A673 (cell line): ENCODE measurements at regions not wholly inside any gene's neighbourhood (a gene's known extent, or its start where the extent isn't known, plus 50 kb on each side); places are given as distances from the start of the nearest gene placed in this dataset.

Experiments used
- BruUV-seq: library from RNA; stranded (reverse); fragments of 400-500 nt; replicated peaks from 2 replicates; lab custom pipeline; 2021; lab: Mats Ljungman, UMichigan
- CTCF ChIA-PET: fragments of 300-600 bp; sonication (Branson Sonifier 250); formaldehyde crosslinking; loops from one replicate; lab custom pipeline; 2022; ENCODE audit warnings: antibody characterized with exemption; lab: Charles Lee
- POLR2A ChIA-PET: fragments of 300-600 bp; sonication (Branson Sonifier 250); formaldehyde crosslinking; loops from one replicate; lab custom pipeline; 2022; ENCODE audit warnings: antibody characterized with exemption; ENCODE audit not compliant: low non-redundant PET; lab: Charles Lee
- DNase-seq: peaks from one replicate; pipeline ENCODE4 v3.0.0-alpha.2; 2015; ENCODE audit warnings: low spot score
- H3K27ac ChIP-seq: fragments of 200-600 bp; sonication (generic); 2 replicates; pipeline ENCODE4 v1.5.1; 2016; ENCODE audit warnings: mixed run types, low read depth, mild to moderate bottlenecking, mixed read lengths, antibody characterized with exemption, low read length; ENCODE audit not compliant: poor library complexity, severe bottlenecking
- H3K27me3 ChIP-seq: fragments of 200-600 bp; sonication (generic); replicated peaks from 2 replicates; pipeline ENCODE4 v1.6.1; 2017; ENCODE audit warnings: mixed run types, low read depth, mild to moderate bottlenecking, mixed read lengths, antibody characterized with exemption, low read length; ENCODE audit not compliant: insufficient read depth, poor library complexity
- H3K36me3 ChIP-seq: fragments of 200-600 bp; sonication (generic); 2 replicates; pipeline ENCODE4 v1.6.1; 2016; ENCODE audit warnings: mixed run types, mild to moderate bottlenecking, mixed read lengths, antibody characterized with exemption, low read length; ENCODE audit not compliant: insufficient read depth, poor library complexity, severe bottlenecking
- H3K4me1 ChIP-seq: fragments of 200-600 bp; sonication (generic); 2 replicates; pipeline ENCODE4 v1.6.1; 2017; ENCODE audit warnings: mixed run types, mild to moderate bottlenecking, mixed read lengths, antibody characterized with exemption, low read length; ENCODE audit not compliant: insufficient read depth, poor library complexity, severe bottlenecking
- H3K4me3 ChIP-seq: fragments of 200-600 bp; sonication (generic); 2 replicates; pipeline ENCODE4 v1.5.1; 2016; ENCODE audit warnings: low read depth, mixed run types, mild to moderate bottlenecking, mixed read lengths, low read length; ENCODE audit not compliant: poor library complexity, severe bottlenecking
- H3K9me3 ChIP-seq: fragments of 200-600 bp; sonication (generic); 2 replicates; pipeline ENCODE4 v1.6.1; 2016; ENCODE audit warnings: mixed run types, low read depth, mild to moderate bottlenecking, mixed read lengths, antibody characterized with exemption, low read length; ENCODE audit not compliant: poor library complexity, severe bottlenecking
- EZH2 ChIP-seq: fragments of 200-600 bp; sonication (generic); IDR thresholded peaks from 2 replicates; pipeline ENCODE4 v1.6.1; 2017; ENCODE audit warnings: borderline replicate concordance, low read depth, mild to moderate bottlenecking, mixed read lengths, antibody characterized with exemption, low read length; ENCODE audit not compliant: poor library complexity, severe bottlenecking
- intact Hi-C: fragments of 100-400 bp; cut with micrococcal nuclease; formaldehyde crosslinking; loops from one replicate; pipeline ENCODE4 v1.10.0; 2022; ENCODE audit not compliant: unreplicated experiment
- TF ChIP-seq, protein P1 (sequence below): fragments of 300-800, 200-600 bp; sonication (generic); conservative IDR thresholded peaks from 2 replicates; pipeline ENCODE4 v1.5.1; 2017; ENCODE audit warnings: low read depth, mild to moderate bottlenecking, antibody characterized with exemption, low read length, moderate library complexity, mixed read lengths

DNA sequence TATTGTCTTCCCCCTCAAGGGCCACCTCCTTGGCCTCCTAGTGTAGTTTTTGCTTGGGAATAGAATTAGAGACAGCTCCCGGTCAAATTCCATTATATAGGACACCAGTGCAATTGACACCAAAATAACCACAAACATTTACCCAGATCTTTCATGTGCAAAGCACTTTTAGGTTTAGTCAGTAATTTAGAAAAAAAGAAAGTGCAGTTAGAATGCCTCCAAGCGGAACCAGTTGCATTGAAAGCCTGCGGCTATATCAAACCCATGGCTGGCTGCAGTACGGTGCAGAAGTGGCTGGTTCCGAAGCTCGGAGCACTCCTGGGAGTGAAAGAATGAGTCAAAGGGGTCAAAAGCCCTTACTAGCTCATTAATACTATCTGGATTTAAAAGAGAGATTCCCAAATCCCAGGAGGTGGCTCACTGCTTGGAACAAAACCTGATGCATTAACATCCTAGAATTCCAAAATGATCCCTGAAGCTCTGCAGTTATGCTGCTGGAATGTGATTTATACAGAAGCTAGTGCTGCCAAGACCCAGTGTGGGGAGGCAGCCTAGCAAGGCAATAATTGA is 432.2 kb upstream of the KLHL29 start:
- CTCF ChIA-PET = no interaction called here
- intact Hi-C loops = no loop called here
- no peak for DNase-seq
- no peaks in the 10 kb centered on the region for H3K36me3 ChIP-seq
- H3K4me1 ChIP-seq = no peaks in the 10 kb centered on the region
- H3K4me3 ChIP-seq = no peak overlapping the region
- H3K27me3 ChIP-seq = peaks cover 33% of the 10 kb centered on the region
- POLR2A ChIA-PET = no interaction called here
- H3K9me3 ChIP-seq = no peaks in the 10 kb centered on the region
- BruUV-seq = no TSS peak
- H3K27ac ChIP-seq = no peak overlapping the region
- TF ChIP-seq, protein P1, sequence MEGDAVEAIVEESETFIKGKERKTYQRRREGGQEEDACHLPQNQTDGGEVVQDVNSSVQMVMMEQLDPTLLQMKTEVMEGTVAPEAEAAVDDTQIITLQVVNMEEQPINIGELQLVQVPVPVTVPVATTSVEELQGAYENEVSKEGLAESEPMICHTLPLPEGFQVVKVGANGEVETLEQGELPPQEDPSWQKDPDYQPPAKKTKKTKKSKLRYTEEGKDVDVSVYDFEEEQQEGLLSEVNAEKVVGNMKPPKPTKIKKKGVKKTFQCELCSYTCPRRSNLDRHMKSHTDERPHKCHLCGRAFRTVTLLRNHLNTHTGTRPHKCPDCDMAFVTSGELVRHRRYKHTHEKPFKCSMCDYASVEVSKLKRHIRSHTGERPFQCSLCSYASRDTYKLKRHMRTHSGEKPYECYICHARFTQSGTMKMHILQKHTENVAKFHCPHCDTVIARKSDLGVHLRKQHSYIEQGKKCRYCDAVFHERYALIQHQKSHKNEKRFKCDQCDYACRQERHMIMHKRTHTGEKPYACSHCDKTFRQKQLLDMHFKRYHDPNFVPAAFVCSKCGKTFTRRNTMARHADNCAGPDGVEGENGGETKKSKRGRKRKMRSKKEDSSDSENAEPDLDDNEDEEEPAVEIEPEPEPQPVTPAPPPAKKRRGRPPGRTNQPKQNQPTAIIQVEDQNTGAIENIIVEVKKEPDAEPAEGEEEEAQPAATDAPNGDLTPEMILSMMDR = no peak
- TF ChIP-seq EZH2 = no peak

DNA sequence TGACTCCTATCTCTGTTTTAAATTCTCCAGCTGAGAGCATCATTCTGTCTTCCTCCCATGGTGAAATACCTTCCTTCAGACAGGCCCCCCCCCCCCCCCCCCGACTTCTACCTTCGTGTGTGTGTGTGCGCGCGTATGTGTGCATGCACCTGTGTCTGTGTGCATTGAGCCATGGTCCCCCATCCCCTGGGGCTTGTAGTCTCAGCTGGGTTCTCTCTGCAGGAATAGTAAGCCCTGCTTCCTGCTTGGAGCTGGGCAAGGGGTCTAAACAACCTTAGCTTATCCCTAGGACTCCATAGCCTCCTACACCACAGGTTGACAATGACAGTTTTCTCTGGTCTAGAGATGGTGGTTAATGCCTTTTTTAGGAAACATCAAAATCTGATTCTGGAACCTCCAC is 427.5 kb upstream of the KLHL29 start:
- no TSS peak for BruUV-seq
- H3K4me3 ChIP-seq = no peak overlapping the region
- no peaks in the 10 kb centered on the region for H3K9me3 ChIP-seq
- H3K27ac ChIP-seq = no peak overlapping the region
- ChIA-PET CTCF (no interaction called here), POLR2A (no interaction called here)
- no peak for DNase-seq
- no peak for TF ChIP-seq EZH2
- TF ChIP-seq, protein P1 = no peak
- intact Hi-C loops = no loop called here
- H3K36me3 ChIP-seq = no peaks in the 10 kb centered on the region
- no peaks in the 10 kb centered on the region for H3K4me1 ChIP-seq
- H3K27me3 ChIP-seq = peaks cover 36% of the 10 kb centered on the region

DNA sequence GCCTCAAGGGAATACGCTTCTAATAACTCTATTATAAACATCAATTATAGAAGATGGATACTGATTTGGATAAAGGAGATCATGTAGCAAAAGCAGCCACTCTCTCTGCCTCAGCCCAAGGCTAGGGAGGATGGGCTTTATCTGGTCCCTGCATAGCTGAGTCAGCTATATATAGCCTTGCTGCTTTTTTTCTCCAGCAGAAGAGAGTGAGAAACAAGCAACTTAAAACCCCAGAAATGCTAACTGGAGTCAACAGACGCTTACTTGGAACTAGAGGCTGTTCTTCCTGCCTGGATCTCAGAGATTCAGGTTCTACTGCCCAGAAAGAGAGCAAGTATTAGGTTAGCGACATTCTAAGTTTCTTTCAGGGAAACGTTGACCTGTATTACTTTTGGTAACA is 426.7 kb upstream of the KLHL29 start:
- intact Hi-C loops = no loop called here
- no peak overlapping the region for H3K27ac ChIP-seq
- CTCF ChIA-PET = no interaction called here
- H3K4me1 ChIP-seq = no peaks in the 10 kb centered on the region
- no peak for DNase-seq
- no peaks in the 10 kb centered on the region for H3K36me3 ChIP-seq
- no peaks in the 10 kb centered on the region for H3K9me3 ChIP-seq
- POLR2A ChIA-PET = no interaction called here
- no peak overlapping the region for H3K4me3 ChIP-seq
- BruUV-seq = no TSS peak
- H3K27me3 ChIP-seq = peaks cover 31% of the 10 kb centered on the region
- TF ChIP-seq, protein P1 = no peak
- no peak for TF ChIP-seq EZH2
